ENCODE measurements at regions not wholly inside any gene's neighbourhood (a gene's known extent, or its start where the extent isn't known, plus 50 kb on each side); places are given as distances from the start of the nearest gene placed in this dataset.

DNA sequence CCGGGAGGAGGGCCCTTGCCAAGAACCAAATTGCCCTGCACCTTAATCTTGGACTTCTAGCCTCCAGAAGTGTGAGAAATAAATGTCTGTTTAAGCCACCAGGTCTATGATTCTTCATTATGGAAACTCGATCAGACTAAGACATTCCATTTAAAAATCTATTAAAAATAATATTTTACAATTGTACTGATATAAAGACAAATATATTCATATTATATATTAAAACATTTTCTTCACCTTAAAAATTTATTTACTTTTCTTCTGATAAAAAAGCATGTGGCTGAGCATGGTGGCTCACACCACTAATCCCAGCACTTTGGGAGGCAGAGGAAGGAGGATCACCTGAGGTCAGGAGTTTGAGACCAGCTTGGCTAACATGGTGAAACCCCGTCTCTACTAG lies 72.4 kb upstream of the CHST15 start:
- no peak overlapping the region for H3K27ac ChIP-seq (ENCODE audit: low read depth, low read length)
- H3K4me2 ChIP-seq (ENCODE audit: low read length) = no peak overlapping the region
- H3K9ac ChIP-seq (ENCODE audit: low read length) = no peak overlapping the region
- intact Hi-C loops (cut with micrococcal nuclease) = no loop called here
- TF ChIP-seq, protein P1, sequence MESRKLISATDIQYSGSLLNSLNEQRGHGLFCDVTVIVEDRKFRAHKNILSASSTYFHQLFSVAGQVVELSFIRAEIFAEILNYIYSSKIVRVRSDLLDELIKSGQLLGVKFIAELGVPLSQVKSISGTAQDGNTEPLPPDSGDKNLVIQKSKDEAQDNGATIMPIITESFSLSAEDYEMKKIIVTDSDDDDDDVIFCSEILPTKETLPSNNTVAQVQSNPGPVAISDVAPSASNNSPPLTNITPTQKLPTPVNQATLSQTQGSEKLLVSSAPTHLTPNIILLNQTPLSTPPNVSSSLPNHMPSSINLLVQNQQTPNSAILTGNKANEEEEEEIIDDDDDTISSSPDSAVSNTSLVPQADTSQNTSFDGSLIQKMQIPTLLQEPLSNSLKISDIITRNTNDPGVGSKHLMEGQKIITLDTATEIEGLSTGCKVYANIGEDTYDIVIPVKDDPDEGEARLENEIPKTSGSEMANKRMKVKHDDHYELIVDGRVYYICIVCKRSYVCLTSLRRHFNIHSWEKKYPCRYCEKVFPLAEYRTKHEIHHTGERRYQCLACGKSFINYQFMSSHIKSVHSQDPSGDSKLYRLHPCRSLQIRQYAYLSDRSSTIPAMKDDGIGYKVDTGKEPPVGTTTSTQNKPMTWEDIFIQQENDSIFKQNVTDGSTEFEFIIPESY (IDR thresholded peaks at IDR 0.05; ENCODE audit: extremely low read depth, insufficient replicate concordance, low read length) = no peak
- TF ChIP-seq SP1 (IDR thresholded peaks at IDR 0.05; ENCODE audit: low read depth) (no peak), CBX3 (IDR thresholded peaks at IDR 0.05; ENCODE audit: low read depth) (no peak), ATF3 (IDR thresholded peaks at IDR 0.05) (no peak), ELF1 (IDR thresholded peaks at IDR 0.05; ENCODE audit: borderline replicate concordance, low read depth) (no peak), FOSL1 (IDR thresholded peaks at IDR 0.05; ENCODE audit: low read depth) (no peak), CEBPB (IDR thresholded peaks at IDR 0.05; ENCODE audit: low read depth) (no peak), POLR2A (IDR thresholded peaks at IDR 0.05; ENCODE audit: borderline replicate concordance, extremely low read depth, insufficient read depth, insufficient read length) (no peak), SIN3A (IDR thresholded peaks at IDR 0.05; ENCODE audit: low read depth) (no peak), EGR1 (IDR thresholded peaks at IDR 0.05; ENCODE audit: low read depth) (no peak), JUND (IDR thresholded peaks at IDR 0.05) (no peak), ZFX (IDR thresholded peaks at IDR 0.05) (no peak), EZH2 (IDR thresholded peaks at IDR 0.05) (no peak), YY1 (IDR thresholded peaks at IDR 0.05; ENCODE audit: extremely low read depth, insufficient replicate concordance, low read depth, low read length) (no peak)
- TF ChIP-seq, protein P2, sequence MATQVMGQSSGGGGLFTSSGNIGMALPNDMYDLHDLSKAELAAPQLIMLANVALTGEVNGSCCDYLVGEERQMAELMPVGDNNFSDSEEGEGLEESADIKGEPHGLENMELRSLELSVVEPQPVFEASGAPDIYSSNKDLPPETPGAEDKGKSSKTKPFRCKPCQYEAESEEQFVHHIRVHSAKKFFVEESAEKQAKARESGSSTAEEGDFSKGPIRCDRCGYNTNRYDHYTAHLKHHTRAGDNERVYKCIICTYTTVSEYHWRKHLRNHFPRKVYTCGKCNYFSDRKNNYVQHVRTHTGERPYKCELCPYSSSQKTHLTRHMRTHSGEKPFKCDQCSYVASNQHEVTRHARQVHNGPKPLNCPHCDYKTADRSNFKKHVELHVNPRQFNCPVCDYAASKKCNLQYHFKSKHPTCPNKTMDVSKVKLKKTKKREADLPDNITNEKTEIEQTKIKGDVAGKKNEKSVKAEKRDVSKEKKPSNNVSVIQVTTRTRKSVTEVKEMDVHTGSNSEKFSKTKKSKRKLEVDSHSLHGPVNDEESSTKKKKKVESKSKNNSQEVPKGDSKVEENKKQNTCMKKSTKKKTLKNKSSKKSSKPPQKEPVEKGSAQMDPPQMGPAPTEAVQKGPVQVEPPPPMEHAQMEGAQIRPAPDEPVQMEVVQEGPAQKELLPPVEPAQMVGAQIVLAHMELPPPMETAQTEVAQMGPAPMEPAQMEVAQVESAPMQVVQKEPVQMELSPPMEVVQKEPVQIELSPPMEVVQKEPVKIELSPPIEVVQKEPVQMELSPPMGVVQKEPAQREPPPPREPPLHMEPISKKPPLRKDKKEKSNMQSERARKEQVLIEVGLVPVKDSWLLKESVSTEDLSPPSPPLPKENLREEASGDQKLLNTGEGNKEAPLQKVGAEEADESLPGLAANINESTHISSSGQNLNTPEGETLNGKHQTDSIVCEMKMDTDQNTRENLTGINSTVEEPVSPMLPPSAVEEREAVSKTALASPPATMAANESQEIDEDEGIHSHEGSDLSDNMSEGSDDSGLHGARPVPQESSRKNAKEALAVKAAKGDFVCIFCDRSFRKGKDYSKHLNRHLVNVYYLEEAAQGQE (IDR thresholded peaks at IDR 0.05; ENCODE audit: low read depth) = no peak
- TF ChIP-seq, protein P3, sequence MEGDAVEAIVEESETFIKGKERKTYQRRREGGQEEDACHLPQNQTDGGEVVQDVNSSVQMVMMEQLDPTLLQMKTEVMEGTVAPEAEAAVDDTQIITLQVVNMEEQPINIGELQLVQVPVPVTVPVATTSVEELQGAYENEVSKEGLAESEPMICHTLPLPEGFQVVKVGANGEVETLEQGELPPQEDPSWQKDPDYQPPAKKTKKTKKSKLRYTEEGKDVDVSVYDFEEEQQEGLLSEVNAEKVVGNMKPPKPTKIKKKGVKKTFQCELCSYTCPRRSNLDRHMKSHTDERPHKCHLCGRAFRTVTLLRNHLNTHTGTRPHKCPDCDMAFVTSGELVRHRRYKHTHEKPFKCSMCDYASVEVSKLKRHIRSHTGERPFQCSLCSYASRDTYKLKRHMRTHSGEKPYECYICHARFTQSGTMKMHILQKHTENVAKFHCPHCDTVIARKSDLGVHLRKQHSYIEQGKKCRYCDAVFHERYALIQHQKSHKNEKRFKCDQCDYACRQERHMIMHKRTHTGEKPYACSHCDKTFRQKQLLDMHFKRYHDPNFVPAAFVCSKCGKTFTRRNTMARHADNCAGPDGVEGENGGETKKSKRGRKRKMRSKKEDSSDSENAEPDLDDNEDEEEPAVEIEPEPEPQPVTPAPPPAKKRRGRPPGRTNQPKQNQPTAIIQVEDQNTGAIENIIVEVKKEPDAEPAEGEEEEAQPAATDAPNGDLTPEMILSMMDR (IDR thresholded peaks at IDR 0.05 in 2 of 3, conservative IDR thresholded peaks at IDR 0.05 in 1 of 3; ENCODE audit: borderline replicate concordance in 1 of 3, insufficient read depth in 1 of 3, low read depth in 2 of 3, low read length in 2 of 3) = no peak
- H4K20me1 ChIP-seq (ENCODE audit: insufficient read depth) = no peaks in the 10 kb centered on the region
- no peaks in the 10 kb centered on the region for H3K27me3 ChIP-seq (ENCODE audit: insufficient read depth, low read length)
- no TSS peak for BruUV-seq (replicated peaks)
- ChIA-PET RAD21 (ENCODE audit: low non-redundant PET in 1 of 2, low total read pairs in 2 of 2, uncharacterized antibody in 2 of 2, unreplicated experiment in 2 of 2) (no interaction called here), POLR2A (no interaction called here), CTCF (no interaction called here)
- H3K9me2 ChIP-seq (ENCODE audit: insufficient read depth) = no peaks in the 10 kb centered on the region
- H3K36me3 ChIP-seq (ENCODE audit: control insufficient read depth in 1 of 2, insufficient read depth in 2 of 2, low read length in 2 of 2) = no peaks in the 10 kb centered on the region
- no peak overlapping the region for H3K4me3 ChIP-seq (replicated peaks in 1 of 2; ENCODE audit: low read depth in 1 of 2, low read length in 2 of 2)
- no peak overlapping the region for H2AFZ ChIP-seq (ENCODE audit: low read depth, low read length, poor library complexity, severe bottlenecking)
- no peak for DNase-seq (ENCODE audit: low read depth, low spot score)
- no peaks in the 10 kb centered on the region for H3K9me3 ChIP-seq (ENCODE audit: control insufficient read depth in 1 of 2, insufficient read depth in 1 of 2, low read depth in 1 of 2, low read length in 2 of 2)
- no peaks in the 10 kb centered on the region for H3K79me2 ChIP-seq (ENCODE audit: insufficient read depth, low read length)
- no peak for ATAC-seq
- peaks cover 0 to 4% of the 10 kb centered on the region in 2 experiments; a peak in 1 of 4 replicates for H3K4me1 ChIP-seq (ENCODE audit: control insufficient read depth in 1 of 2, insufficient read depth in 2 of 2, low read length in 2 of 2)
